Testis (tissue), 2 donors: ENCODE measurements at regions not wholly inside any gene's neighbourhood (a gene's known extent, or its start where the extent isn't known, plus 50 kb on each side); places are given as distances from the start of the nearest gene placed in this dataset.

Source experiments
- POLR2A ChIP-seq: fragments of 450-650 bp; IDR thresholded peaks from one replicate; pipeline ENCODE4 v1.6.1; 2017; ENCODE audit warnings: antibody characterized with exemption, mild to moderate bottlenecking, moderate library complexity
- TF ChIP-seq, protein P1 (sequence below), 3 experiments: fragments of 450-650 bp in 2 of 3; fragments of 200-600 bp in 1 of 3; sonication (generic) in 1 of 3; IDR thresholded peaks; one replicate each; pipeline ENCODE4 v1.5.1; 2016 to 2019; ENCODE audit warnings: antibody characterized with exemption in 3 of 3, mild to moderate bottlenecking in 2 of 3, moderate library complexity in 1 of 3

DNA sequence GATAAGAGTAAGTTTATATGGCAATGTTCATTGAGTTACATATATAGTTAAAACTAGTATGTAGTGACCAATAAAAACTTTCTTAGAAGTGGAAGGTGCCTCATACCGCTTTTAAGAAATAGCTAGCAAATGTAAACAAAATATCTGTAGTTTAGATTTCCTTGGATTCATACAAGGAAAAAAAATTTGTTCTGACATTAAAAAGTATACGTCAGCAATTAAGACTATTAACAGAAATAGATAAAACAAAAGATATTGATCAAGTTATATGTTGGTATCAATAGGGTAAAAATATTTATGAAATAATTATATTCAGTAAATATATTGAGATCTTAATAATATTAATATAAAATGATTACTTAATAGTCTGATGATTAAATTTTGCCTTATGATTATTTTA is 718.8 kb upstream of the LRFN5 start:
- TF ChIP-seq, protein P1, sequence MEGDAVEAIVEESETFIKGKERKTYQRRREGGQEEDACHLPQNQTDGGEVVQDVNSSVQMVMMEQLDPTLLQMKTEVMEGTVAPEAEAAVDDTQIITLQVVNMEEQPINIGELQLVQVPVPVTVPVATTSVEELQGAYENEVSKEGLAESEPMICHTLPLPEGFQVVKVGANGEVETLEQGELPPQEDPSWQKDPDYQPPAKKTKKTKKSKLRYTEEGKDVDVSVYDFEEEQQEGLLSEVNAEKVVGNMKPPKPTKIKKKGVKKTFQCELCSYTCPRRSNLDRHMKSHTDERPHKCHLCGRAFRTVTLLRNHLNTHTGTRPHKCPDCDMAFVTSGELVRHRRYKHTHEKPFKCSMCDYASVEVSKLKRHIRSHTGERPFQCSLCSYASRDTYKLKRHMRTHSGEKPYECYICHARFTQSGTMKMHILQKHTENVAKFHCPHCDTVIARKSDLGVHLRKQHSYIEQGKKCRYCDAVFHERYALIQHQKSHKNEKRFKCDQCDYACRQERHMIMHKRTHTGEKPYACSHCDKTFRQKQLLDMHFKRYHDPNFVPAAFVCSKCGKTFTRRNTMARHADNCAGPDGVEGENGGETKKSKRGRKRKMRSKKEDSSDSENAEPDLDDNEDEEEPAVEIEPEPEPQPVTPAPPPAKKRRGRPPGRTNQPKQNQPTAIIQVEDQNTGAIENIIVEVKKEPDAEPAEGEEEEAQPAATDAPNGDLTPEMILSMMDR (IDR thresholded peaks at IDR 0.05) = no peak
- TF ChIP-seq POLR2A = no peak
